Liver (tissue), 8 donors: ENCODE measurements at regions not wholly inside any gene's neighbourhood (a gene's known extent, or its start where the extent isn't known, plus 50 kb on each side); places are given as distances from the start of the nearest gene placed in this dataset.

Source experiments
- DNase-seq: peaks from one replicate; pipeline ENCODE4 v3.0.0-alpha.2; 2017; ENCODE audit warnings: low spot score
- H3K27ac ChIP-seq, 2 donors: one replicate each; pipeline ENCODE4 v1.7.0; 2013; ENCODE audit warnings: inconsistent platforms in 2 of 2, low read length in 2 of 2, control low read depth in 1 of 2, low read depth in 1 of 2, mild to moderate bottlenecking in 1 of 2
- H3K27me3 ChIP-seq, 4 donors: one replicate each; pipeline versions ENCODE4 v1.6.1 to v1.7.0; 2013; ENCODE audit warnings: low read length in 3 of 4, inconsistent platforms in 1 of 4, mild to moderate bottlenecking in 1 of 4, moderate library complexity in 1 of 4; ENCODE audit not compliant: control insufficient read depth in 4 of 4, insufficient read depth in 4 of 4
- H3K36me3 ChIP-seq, 4 donors: one replicate each; pipeline versions ENCODE4 v1.6.1 to v1.7.0; 2013; ENCODE audit warnings: low read length in 3 of 4, mild to moderate bottlenecking in 3 of 4, low read depth in 1 of 4, moderate library complexity in 1 of 4; ENCODE audit not compliant: control insufficient read depth in 4 of 4, insufficient read depth in 3 of 4
- H3K4me1 ChIP-seq, 4 donors: one replicate each; pipeline versions ENCODE4 v1.6.1 to v1.7.0; 2013; ENCODE audit warnings: low read length in 3 of 4, mild to moderate bottlenecking in 3 of 4, moderate library complexity in 1 of 4; ENCODE audit not compliant: control insufficient read depth in 4 of 4, insufficient read depth in 4 of 4
- H3K4me3 ChIP-seq, 3 donors: one replicate each; pipeline versions ENCODE4 v1.6.1 to v1.7.0; 2013; ENCODE audit warnings: low read length in 3 of 3, control low read depth in 1 of 3, low read depth in 1 of 3, mild to moderate bottlenecking in 1 of 3
- H3K9ac ChIP-seq, 2 donors: one replicate each; pipeline ENCODE4 v1.7.0; 2013; ENCODE audit warnings: low read length in 2 of 2, mild to moderate bottlenecking in 2 of 2, moderate library complexity in 2 of 2, control low read depth in 1 of 2, low read depth in 1 of 2
- H3K9me3 ChIP-seq, 4 donors: one replicate each; pipeline versions ENCODE4 v1.6.1 to v1.7.0; 2013; ENCODE audit warnings: low read length in 3 of 4; ENCODE audit not compliant: control insufficient read depth in 4 of 4
- EGR1 ChIP-seq, 2 donors: IDR thresholded peaks; 2 replicates each; pipeline ENCODE4 v1.6.1; 2016 to 2018; ENCODE audit warnings: antibody characterized with exemption in 2 of 2, low read depth in 2 of 2
- FOXA1 ChIP-seq: IDR thresholded peaks from 2 replicates; pipeline ENCODE4 v1.6.1; 2016; ENCODE audit warnings: antibody characterized with exemption
- FOXA2 ChIP-seq: IDR thresholded peaks from 2 replicates; pipeline ENCODE4 v1.6.1; 2016; ENCODE audit warnings: antibody characterized with exemption
- GABPA ChIP-seq, 2 donors: IDR thresholded peaks in 1 of 2; conservative IDR thresholded peaks in 1 of 2; 2 replicates each; pipeline ENCODE4 v1.6.1; 2016; ENCODE audit warnings: antibody characterized with exemption in 2 of 2, mild to moderate bottlenecking in 1 of 2, moderate library complexity in 1 of 2
- HNF4A ChIP-seq, 2 donors: conservative IDR thresholded peaks; 2 replicates each; pipeline ENCODE4 v1.6.1; 2016; ENCODE audit warnings: antibody characterized with exemption in 2 of 2, mild to moderate bottlenecking in 2 of 2
- HNF4G ChIP-seq: IDR thresholded peaks from 2 replicates; pipeline ENCODE4 v1.6.1; 2016; ENCODE audit warnings: antibody characterized with exemption
- JUND ChIP-seq, 2 donors: IDR thresholded peaks; 2 replicates each; pipeline ENCODE4 v1.6.1; 2016; ENCODE audit warnings: antibody characterized with exemption in 2 of 2
- MAX ChIP-seq: IDR thresholded peaks from 2 replicates; pipeline ENCODE4 v1.6.1; 2016; ENCODE audit warnings: antibody characterized with exemption
- NR2F2 ChIP-seq: IDR thresholded peaks from 2 replicates; pipeline ENCODE4 v1.6.1; 2016; ENCODE audit warnings: antibody characterized with exemption
- RAD21 ChIP-seq, 2 donors: IDR thresholded peaks; 2 replicates each; pipeline ENCODE4 v1.6.1; 2016; ENCODE audit warnings: antibody characterized with exemption in 2 of 2, mild to moderate bottlenecking in 2 of 2
- REST ChIP-seq: IDR thresholded peaks from 2 replicates; pipeline ENCODE4 v1.6.1; 2016; ENCODE audit warnings: antibody characterized with exemption, mild to moderate bottlenecking
- RXRA ChIP-seq, 2 donors: IDR thresholded peaks; 2 replicates each; pipeline ENCODE4 v1.6.1; 2017 to 2018; ENCODE audit warnings: antibody characterized with exemption in 2 of 2, mild to moderate bottlenecking in 1 of 2
- SP1 ChIP-seq: IDR thresholded peaks from 2 replicates; pipeline ENCODE4 v1.6.1; 2018; ENCODE audit warnings: antibody characterized with exemption, mild to moderate bottlenecking
- TAF1 ChIP-seq: conservative IDR thresholded peaks from 2 replicates; pipeline ENCODE4 v1.6.1; 2016; ENCODE audit warnings: antibody characterized with exemption, mild to moderate bottlenecking
- YY1 ChIP-seq: IDR thresholded peaks from 2 replicates; pipeline ENCODE4 v1.6.1; 2016; ENCODE audit warnings: antibody characterized with exemption, mild to moderate bottlenecking
- ZBTB33 ChIP-seq: IDR thresholded peaks from 2 replicates; pipeline ENCODE4 v1.6.1; 2016; ENCODE audit warnings: antibody characterized with exemption
- WGBS: extraction: QIAGEN DNeasy Blood & Tissue Kit; methylation state at CpG from one replicate; pipeline ENCODE4 v1.1.7; 2013; 5-methylcytosine and 5-hydroxymethylcytosine counted together
- TF ChIP-seq, protein P1 (sequence below): fragments of 150-350 bp; IDR thresholded peaks from 2 replicates; pipeline ENCODE4 v1.5.1; 2017; ENCODE audit warnings: improper control_type of control experiment, low read depth, low read length; ENCODE audit not compliant: missing input control
- TF ChIP-seq, protein P2 (sequence below): IDR thresholded peaks from 2 replicates; pipeline ENCODE4 v1.6.1; 2016; ENCODE audit warnings: antibody characterized with exemption
- donor health status: healthy.
- donor health status: healthy.
- donor health status: healthy.
- donor health status: healthy.
- donor health status: healthy.

GRCh38 chr5:103439007-103439406 lies 123.6 kb downstream of the NUDT12 start:
- WGBS = 64% methylated on average over 2 of the region's 2 CpGs

GRCh38 chr5:103436656-103437055 lies 125.9 kb downstream of the NUDT12 start:
- WGBS = 90% methylated on average over 2 of the region's 2 CpGs
- no peaks in the 10 kb centered on the region for H3K36me3 ChIP-seq
- H3K9ac ChIP-seq = no peak overlapping the region
- no peak for TF ChIP-seq JUND (IDR thresholded peaks at IDR 0.05)
- no peak for TF ChIP-seq EGR1 (IDR thresholded peaks at IDR 0.05; ENCODE audit: low read depth in 2 of 2)
- no peak for TF ChIP-seq HNF4G
- TF ChIP-seq, protein P1, sequence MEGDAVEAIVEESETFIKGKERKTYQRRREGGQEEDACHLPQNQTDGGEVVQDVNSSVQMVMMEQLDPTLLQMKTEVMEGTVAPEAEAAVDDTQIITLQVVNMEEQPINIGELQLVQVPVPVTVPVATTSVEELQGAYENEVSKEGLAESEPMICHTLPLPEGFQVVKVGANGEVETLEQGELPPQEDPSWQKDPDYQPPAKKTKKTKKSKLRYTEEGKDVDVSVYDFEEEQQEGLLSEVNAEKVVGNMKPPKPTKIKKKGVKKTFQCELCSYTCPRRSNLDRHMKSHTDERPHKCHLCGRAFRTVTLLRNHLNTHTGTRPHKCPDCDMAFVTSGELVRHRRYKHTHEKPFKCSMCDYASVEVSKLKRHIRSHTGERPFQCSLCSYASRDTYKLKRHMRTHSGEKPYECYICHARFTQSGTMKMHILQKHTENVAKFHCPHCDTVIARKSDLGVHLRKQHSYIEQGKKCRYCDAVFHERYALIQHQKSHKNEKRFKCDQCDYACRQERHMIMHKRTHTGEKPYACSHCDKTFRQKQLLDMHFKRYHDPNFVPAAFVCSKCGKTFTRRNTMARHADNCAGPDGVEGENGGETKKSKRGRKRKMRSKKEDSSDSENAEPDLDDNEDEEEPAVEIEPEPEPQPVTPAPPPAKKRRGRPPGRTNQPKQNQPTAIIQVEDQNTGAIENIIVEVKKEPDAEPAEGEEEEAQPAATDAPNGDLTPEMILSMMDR = no peak
- no peak for TF ChIP-seq MAX
- no peak for TF ChIP-seq RXRA (IDR thresholded peaks at IDR 0.05)
- no peak for TF ChIP-seq GABPA (IDR thresholded peaks at IDR 0.05 in 1 of 2, conservative IDR thresholded peaks at IDR 0.05 in 1 of 2)
- no peak for TF ChIP-seq TAF1
- TF ChIP-seq, protein P2, sequence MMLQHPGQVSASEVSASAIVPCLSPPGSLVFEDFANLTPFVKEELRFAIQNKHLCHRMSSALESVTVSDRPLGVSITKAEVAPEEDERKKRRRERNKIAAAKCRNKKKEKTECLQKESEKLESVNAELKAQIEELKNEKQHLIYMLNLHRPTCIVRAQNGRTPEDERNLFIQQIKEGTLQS = no peak
- TF ChIP-seq FOXA2 = no peak
- TF ChIP-seq NR2F2 = no peak
- TF ChIP-seq REST = no peak
- TF ChIP-seq RAD21 (IDR thresholded peaks at IDR 0.05) = no peak
- no peak for TF ChIP-seq ZBTB33
- TF ChIP-seq FOXA1 = no peak
- no peak for TF ChIP-seq SP1
- TF ChIP-seq YY1 = no peak
- no peak for TF ChIP-seq HNF4A (conservative IDR thresholded peaks at IDR 0.05)
- H3K4me3 ChIP-seq = no peak overlapping the region
- no peaks in the 10 kb centered on the region for H3K27me3 ChIP-seq
- DNase-seq = no peak
- no peaks in the 10 kb centered on the region for H3K4me1 ChIP-seq
- no peak overlapping the region for H3K27ac ChIP-seq
- peaks cover 0 to 2% (median 0%) of the 10 kb centered on the region in 4 donors for H3K9me3 ChIP-seq

More at GRCh38 chr5:103439007-103439406, 123.6 kb downstream of the NUDT12 start:
- Histone ChIP-seq H3K4me3 (no peak overlapping the region), H3K27ac (no peak overlapping the region), H3K9ac (no peak overlapping the region), H3K4me1 (no peaks in the 10 kb centered on the region), H3K27me3 (no peaks in the 10 kb centered on the region), H3K36me3 (no peaks in the 10 kb centered on the region), H3K9me3 (peaks cover 0 to 3% (median 0%) of the 10 kb centered on the region in 4 donors)
- no peak for DNase-seq
- TF ChIP-seq TAF1 = no peak
- no peak for TF ChIP-seq RAD21 (IDR thresholded peaks at IDR 0.05)
- no peak for TF ChIP-seq JUND (IDR thresholded peaks at IDR 0.05)
- TF ChIP-seq, protein P2 = no peak
- TF ChIP-seq, protein P1 = no peak
- TF ChIP-seq FOXA2 = no peak
